Mesendoderm (in vitro differentiated cells): ENCODE measurements at regions not wholly inside any gene's neighbourhood (a gene's known extent, or its start where the extent isn't known, plus 50 kb on each side); places are given as distances from the start of the nearest gene placed in this dataset.

Experiments
- DNase-seq: peaks from one replicate; pipeline ENCODE4 v3.0.0; 2013
- H2AK5ac ChIP-seq: 2 replicates; pipeline ENCODE4 v1.6.1; 2013; ENCODE audit warnings: low read length, inconsistent platforms
- H2BK120ac ChIP-seq: 2 replicates; pipeline ENCODE4 v1.6.1; 2013; ENCODE audit warnings: low read depth, mild to moderate bottlenecking, low read length, moderate library complexity, mixed read lengths
- H2BK15ac ChIP-seq: replicated peaks from 2 replicates; pipeline ENCODE4 v1.6.1; 2013; ENCODE audit warnings: low read depth, mild to moderate bottlenecking, moderate library complexity
- H2BK5ac ChIP-seq: 2 replicates; pipeline ENCODE4 v1.6.1; 2013; ENCODE audit warnings: low read length, inconsistent platforms
- H3K18ac ChIP-seq: 2 replicates; pipeline ENCODE4 v1.6.1; 2013; ENCODE audit warnings: mild to moderate bottlenecking, low read length, mixed read lengths
- H3K23ac ChIP-seq: one replicate; pipeline ENCODE4 v1.6.1; 2013; ENCODE audit warnings: low read length
- H3K27ac ChIP-seq: 2 replicates; pipeline ENCODE4 v1.5.1; 2013; ENCODE audit warnings: low read depth, mild to moderate bottlenecking, inconsistent platforms, low read length, moderate library complexity
- H3K27me3 ChIP-seq: 2 replicates; pipeline ENCODE4 v1.6.1; 2013; ENCODE audit warnings: low read length, control low read depth, mild to moderate bottlenecking, inconsistent platforms; ENCODE audit not compliant: insufficient read depth, poor library complexity
- H3K36me3 ChIP-seq: 2 replicates; pipeline ENCODE4 v1.6.1; 2013; ENCODE audit warnings: low read length, inconsistent platforms; ENCODE audit not compliant: control insufficient read depth, insufficient read depth
- H3K4ac ChIP-seq: one replicate; pipeline ENCODE4 v1.6.1; 2013; ENCODE audit warnings: low read depth, mild to moderate bottlenecking, low read length, moderate library complexity
- H3K4me1 ChIP-seq: 2 replicates; pipeline ENCODE4 v1.6.1; 2013; ENCODE audit warnings: low read depth, low read length, inconsistent platforms; ENCODE audit not compliant: control insufficient read depth
- H3K4me2 ChIP-seq: 2 replicates; pipeline ENCODE4 v1.6.1; 2013; ENCODE audit warnings: low read length
- H3K4me3 ChIP-seq: 2 replicates; pipeline ENCODE4 v1.5.1; 2013; ENCODE audit warnings: mild to moderate bottlenecking, low read length
- H3K56ac ChIP-seq: one replicate; pipeline ENCODE4 v1.6.1; 2013; ENCODE audit warnings: low read length
- H3K79me1 ChIP-seq: 2 replicates; pipeline ENCODE4 v1.6.1; 2013; ENCODE audit warnings: low read length, inconsistent platforms
- H3K79me2 ChIP-seq: 2 replicates; pipeline ENCODE4 v1.6.1; 2013; ENCODE audit warnings: mild to moderate bottlenecking, low read length; ENCODE audit not compliant: control insufficient read depth, insufficient read depth
- H3K9ac ChIP-seq: 2 replicates; pipeline ENCODE4 v1.6.1; 2013; ENCODE audit warnings: low read length, inconsistent platforms
- H4K5ac ChIP-seq: one replicate; pipeline ENCODE4 v1.6.1; 2013; ENCODE audit warnings: low read length
- H4K8ac ChIP-seq: one replicate; pipeline ENCODE4 v1.6.1; 2013; ENCODE audit warnings: low read depth, mild to moderate bottlenecking, control low read depth, low read length, moderate library complexity
- whole genome bisulfite sequencing: extraction: QIAGEN DNeasy Blood & Tissue Kit; methylation state at CpG from one replicate; pipeline ENCODE4 v1.1.7; 2013; ENCODE audit warnings: low lambda C conversion rate, missing lambda C conversion rate; ENCODE audit not compliant: insufficient coverage; ENCODE audit errors: extremely low coverage; 5-methylcytosine and 5-hydroxymethylcytosine counted together

GRCh38 chr2:51976623-51977022 is 944.7 kb upstream of the NRXN1 start:
- no CpG with 5 or more reads among the region's 2 CpGs for WGBS
- Histone ChIP-seq H3K9ac (no peak overlapping the region), H4K5ac (no peak overlapping the region), H4K8ac (no peak overlapping the region), H3K27ac (no peak overlapping the region), H2BK120ac (no peak overlapping the region), H3K4me2 (no peak overlapping the region), H2AK5ac (no peak overlapping the region), H3K27me3 (no peaks in the 10 kb centered on the region), H3K79me2 (no peaks in the 10 kb centered on the region), H3K18ac (no peak overlapping the region), H3K36me3 (no peaks in the 10 kb centered on the region), H3K4me3 (no peak overlapping the region), H3K4ac (no peak overlapping the region), H3K4me1 (no peaks in the 10 kb centered on the region), H3K56ac (no peak overlapping the region), H3K23ac (no peak overlapping the region), H2BK15ac (no peak overlapping the region), H2BK5ac (no peak overlapping the region), H3K79me1 (no peaks in the 10 kb centered on the region)
- no peak for DNase-seq

- Histone ChIP-seq H2AK5ac (no peak overlapping the region), H2BK15ac (no peak overlapping the region), H3K4me1 (no peaks in the 10 kb centered on the region), H3K56ac (no peak overlapping the region), H4K8ac (no peak overlapping the region), H3K27me3 (no peaks in the 10 kb centered on the region), H4K5ac (no peak overlapping the region), H3K4me2 (no peak overlapping the region), H3K9ac (no peak overlapping the region), H3K23ac (no peak overlapping the region), H3K79me1 (no peaks in the 10 kb centered on the region), H2BK5ac (no peak overlapping the region), H3K27ac (no peak overlapping the region), H3K4ac (peak overlapping the region; percentile 36), H3K18ac (no peak overlapping the region), H3K36me3 (no peaks in the 10 kb centered on the region), H3K79me2 (no peaks in the 10 kb centered on the region), H3K4me3 (no peak overlapping the region), H2BK120ac (no peak overlapping the region)
- DNase-seq, result no peak
- no CpG with 5 or more reads among the region's 1 CpG for WGBS
These were observed 939.2 kb upstream of the NRXN1 start for GRCh38 chr2:51971136-51971535.

- no peak overlapping the region for H3K4me3 ChIP-seq
- H3K4me1 ChIP-seq, result no peaks in the 10 kb centered on the region
- H3K27me3 ChIP-seq, result no peaks in the 10 kb centered on the region
- no peak overlapping the region for H3K23ac ChIP-seq
- no peak overlapping the region for H3K4ac ChIP-seq
- H3K79me1 ChIP-seq, result no peaks in the 10 kb centered on the region
- no peak overlapping the region for H2BK5ac ChIP-seq
- no peak overlapping the region for H4K5ac ChIP-seq
- H2BK120ac ChIP-seq, result no peak overlapping the region
- H3K56ac ChIP-seq, result no peak overlapping the region
- H3K79me2 ChIP-seq, result no peaks in the 10 kb centered on the region
- no peak overlapping the region for H2AK5ac ChIP-seq
- no peak overlapping the region for H3K18ac ChIP-seq
- no peak overlapping the region for H3K9ac ChIP-seq
- no peak overlapping the region for H3K27ac ChIP-seq
- H2BK15ac ChIP-seq, result no peak overlapping the region
- no CpG with 5 or more reads among the region's 1 CpG for WGBS
- H4K8ac ChIP-seq, result no peak overlapping the region
- H3K36me3 ChIP-seq, result no peaks in the 10 kb centered on the region
- DNase-seq, result no peak
- H3K4me2 ChIP-seq, result no peak overlapping the region
These were observed 937.4 kb upstream of the NRXN1 start for GRCh38 chr2:51969347-51969746.

GRCh38 chr2:51960841-51961335 is 929.0 kb upstream of the NRXN1 start:
- Histone ChIP-seq H3K23ac (no peak overlapping the region), H3K27me3 (no peaks in the 10 kb centered on the region), H2BK120ac (no peak overlapping the region), H4K5ac (no peak overlapping the region), H3K56ac (no peak overlapping the region), H3K27ac (no peak overlapping the region), H2BK15ac (no peak overlapping the region), H3K4me3 (no peak overlapping the region), H3K4me1 (no peaks in the 10 kb centered on the region), H2AK5ac (no peak overlapping the region), H2BK5ac (no peak overlapping the region), H3K36me3 (no peaks in the 10 kb centered on the region), H3K79me1 (no peaks in the 10 kb centered on the region), H3K18ac (no peak overlapping the region), H3K4me2 (no peak overlapping the region), H4K8ac (no peak overlapping the region), H3K9ac (no peak overlapping the region), H3K79me2 (no peaks in the 10 kb centered on the region), H3K4ac (no peak overlapping the region)
- no CpG with 5 or more reads among the region's 3 CpGs for WGBS
- no peak for DNase-seq

GRCh38 chr2:51960281-51960680 is 928.3 kb upstream of the NRXN1 start:
- H2BK5ac ChIP-seq, result no peak overlapping the region
- H3K9ac ChIP-seq, result no peak overlapping the region
- no peak overlapping the region for H3K23ac ChIP-seq
- no CpG with 5 or more reads among the region's 2 CpGs for WGBS
- no peaks in the 10 kb centered on the region for H3K27me3 ChIP-seq
- H3K4me2 ChIP-seq, result no peak overlapping the region
- no peak overlapping the region for H4K8ac ChIP-seq
- H3K4me1 ChIP-seq, result no peaks in the 10 kb centered on the region
- H3K4ac ChIP-seq, result no peak overlapping the region
- H2AK5ac ChIP-seq, result no peak overlapping the region
- H3K79me2 ChIP-seq, result no peaks in the 10 kb centered on the region
- no peak overlapping the region for H2BK120ac ChIP-seq
- H3K36me3 ChIP-seq, result no peaks in the 10 kb centered on the region
- no peak overlapping the region for H2BK15ac ChIP-seq
- H3K79me1 ChIP-seq, result no peaks in the 10 kb centered on the region
- no peak overlapping the region for H3K18ac ChIP-seq
- no peak overlapping the region for H4K5ac ChIP-seq
- no peak overlapping the region for H3K27ac ChIP-seq
- no peak overlapping the region for H3K4me3 ChIP-seq
- DNase-seq, result no peak
- no peak overlapping the region for H3K56ac ChIP-seq

GRCh38 chr2:51959696-51960095 is 927.8 kb upstream of the NRXN1 start:
- Histone ChIP-seq H3K27ac (no peak overlapping the region), H3K23ac (no peak overlapping the region), H3K4me2 (no peak overlapping the region), H4K5ac (no peak overlapping the region), H2BK15ac (no peak overlapping the region), H3K56ac (no peak overlapping the region), H2BK120ac (no peak overlapping the region), H3K4me3 (no peak overlapping the region), H2AK5ac (no peak overlapping the region), H3K79me1 (no peaks in the 10 kb centered on the region), H4K8ac (no peak overlapping the region), H3K36me3 (no peaks in the 10 kb centered on the region), H3K4ac (no peak overlapping the region), H3K27me3 (no peaks in the 10 kb centered on the region), H3K79me2 (no peaks in the 10 kb centered on the region), H3K4me1 (no peaks in the 10 kb centered on the region), H3K18ac (no peak overlapping the region), H2BK5ac (no peak overlapping the region), H3K9ac (no peak overlapping the region)
- WGBS, result no CpG with 5 or more reads among the region's 2 CpGs
- no peak for DNase-seq
